Hematopoietic multipotent progenitor cell treated with erythropoietin and hydrocortisone succinate and interleukin-3 and kit ligand, for 4 days (in vitro differentiated cells): ENCODE measurements at regions not wholly inside any gene's neighbourhood (a gene's known extent, or its start where the extent isn't known, plus 50 kb on each side); places are given as distances from the start of the nearest gene placed in this dataset.

Experiments
- DNase-seq: peaks from one replicate; pipeline ENCODE4 v3.0.0-alpha.2; 2015

DNA sequence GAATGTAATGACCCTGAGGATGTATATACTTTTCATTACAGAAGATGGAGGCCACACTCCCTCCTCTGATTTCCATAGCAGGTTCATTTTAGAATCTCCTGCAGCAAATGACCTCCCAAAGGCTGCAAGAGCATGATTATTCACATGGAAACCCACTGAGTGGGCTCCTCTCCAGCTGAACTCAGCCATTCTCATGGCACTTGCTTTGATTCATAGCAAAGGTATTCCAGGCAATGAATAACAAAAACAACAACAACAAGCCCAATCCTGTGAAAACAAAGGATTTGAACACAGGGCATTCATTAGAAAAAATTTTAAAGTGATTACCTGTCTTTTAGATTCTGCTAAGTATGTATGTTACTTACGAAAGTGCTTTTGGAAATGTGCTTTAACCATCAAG lies 894.0 kb upstream of the FRG1 start:
- DNase-seq: no peak

DNA sequence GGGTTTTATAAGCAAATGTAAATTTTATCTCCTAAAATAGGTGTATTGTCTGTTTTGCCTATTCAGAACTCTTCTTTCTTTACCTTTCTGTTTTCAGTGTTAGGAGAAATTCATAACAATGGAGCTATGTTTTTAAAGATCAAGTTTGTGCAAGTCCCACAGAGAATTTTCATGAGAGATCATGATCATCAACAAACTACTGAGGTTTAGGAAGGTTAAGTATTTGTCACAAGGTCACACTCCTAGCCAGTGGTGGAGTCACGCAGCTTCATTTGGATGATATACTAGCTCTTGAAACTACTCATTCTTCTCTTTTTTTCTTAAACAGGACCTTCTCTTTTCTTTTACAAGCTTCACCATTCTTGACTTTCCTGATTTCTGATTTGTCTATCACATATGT lies 892.6 kb upstream of the FRG1 start:
- no peak for DNase-seq

DNA sequence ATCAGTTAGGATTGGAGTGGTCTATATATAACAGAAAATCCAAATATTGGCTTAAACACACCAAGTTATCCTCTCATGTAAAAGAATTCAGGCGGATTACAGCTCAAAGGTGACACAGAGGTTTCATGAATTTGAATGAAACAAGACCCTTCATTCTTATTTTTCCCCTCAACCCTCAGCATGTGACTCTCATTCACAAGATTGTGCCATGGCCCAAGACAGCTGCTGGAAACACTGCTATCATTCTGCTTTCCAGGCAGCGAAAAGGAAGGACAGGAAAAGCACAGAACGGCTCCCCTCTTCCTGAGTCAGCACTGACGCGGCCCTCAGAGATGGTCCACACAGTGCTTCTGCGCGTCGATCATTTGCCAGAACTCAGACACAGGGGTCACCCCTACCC lies 891.0 kb upstream of the FRG1 start:
- no peak for DNase-seq

DNA sequence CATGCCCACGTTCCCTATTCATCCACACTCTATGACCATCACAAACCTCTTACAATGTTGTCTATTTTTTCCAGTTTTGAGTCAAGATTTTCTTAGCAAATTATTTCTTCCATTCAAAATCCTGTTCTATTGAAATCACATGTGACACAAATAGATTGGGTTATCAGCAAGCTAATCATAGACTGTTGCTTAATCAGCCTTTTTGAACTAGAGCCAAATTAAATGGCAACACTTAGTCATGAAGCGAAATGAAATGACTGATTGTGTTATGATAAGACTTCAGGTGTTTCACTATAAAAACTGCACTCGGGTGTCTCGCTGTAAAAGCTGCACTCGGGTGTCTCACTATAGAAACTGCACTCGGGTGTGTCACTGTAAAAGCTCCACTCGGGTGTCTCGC lies 890.0 kb upstream of the FRG1 start:
- no peak for DNase-seq

DNA sequence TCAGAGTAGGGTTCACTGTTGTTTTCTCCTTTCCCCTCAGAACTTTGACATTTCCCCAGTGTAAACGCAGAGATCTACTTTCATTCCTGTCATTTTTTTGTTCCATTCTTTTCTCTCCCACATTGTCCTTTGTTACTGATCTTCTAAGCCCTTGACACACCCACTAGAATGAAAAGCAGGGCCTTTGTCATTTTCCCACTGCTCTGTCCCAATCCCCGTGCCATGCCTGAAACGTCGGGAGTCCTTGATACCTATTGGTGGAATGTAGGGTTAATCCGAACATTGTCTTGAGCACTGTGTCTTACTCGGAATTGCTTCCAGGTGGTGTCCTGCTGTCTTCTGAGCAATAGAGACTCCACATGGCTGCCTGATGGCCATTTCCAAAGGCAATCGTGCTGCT lies 887.1 kb upstream of the FRG1 start:
- no peak for DNase-seq

DNA sequence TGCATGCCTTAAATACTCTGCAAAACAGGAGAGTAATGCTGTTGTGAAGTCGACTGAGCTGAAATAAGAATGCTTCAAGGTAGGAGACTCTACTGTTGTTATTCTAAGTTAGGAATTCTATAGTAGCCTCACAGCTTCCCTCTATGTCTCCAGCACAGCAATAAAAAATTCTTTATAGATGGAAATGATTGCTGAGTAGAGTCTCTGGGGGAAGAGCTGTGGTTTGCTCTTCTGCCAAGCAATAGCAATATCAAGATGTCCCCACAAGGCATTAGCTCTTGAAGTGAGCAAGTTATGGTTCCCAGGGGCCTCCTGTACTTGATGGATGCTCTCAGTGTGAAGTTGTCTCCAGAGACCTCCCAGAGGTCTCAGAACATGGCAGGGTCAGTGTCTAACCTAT lies 880.6 kb upstream of the FRG1 start:
- no peak for DNase-seq

DNA sequence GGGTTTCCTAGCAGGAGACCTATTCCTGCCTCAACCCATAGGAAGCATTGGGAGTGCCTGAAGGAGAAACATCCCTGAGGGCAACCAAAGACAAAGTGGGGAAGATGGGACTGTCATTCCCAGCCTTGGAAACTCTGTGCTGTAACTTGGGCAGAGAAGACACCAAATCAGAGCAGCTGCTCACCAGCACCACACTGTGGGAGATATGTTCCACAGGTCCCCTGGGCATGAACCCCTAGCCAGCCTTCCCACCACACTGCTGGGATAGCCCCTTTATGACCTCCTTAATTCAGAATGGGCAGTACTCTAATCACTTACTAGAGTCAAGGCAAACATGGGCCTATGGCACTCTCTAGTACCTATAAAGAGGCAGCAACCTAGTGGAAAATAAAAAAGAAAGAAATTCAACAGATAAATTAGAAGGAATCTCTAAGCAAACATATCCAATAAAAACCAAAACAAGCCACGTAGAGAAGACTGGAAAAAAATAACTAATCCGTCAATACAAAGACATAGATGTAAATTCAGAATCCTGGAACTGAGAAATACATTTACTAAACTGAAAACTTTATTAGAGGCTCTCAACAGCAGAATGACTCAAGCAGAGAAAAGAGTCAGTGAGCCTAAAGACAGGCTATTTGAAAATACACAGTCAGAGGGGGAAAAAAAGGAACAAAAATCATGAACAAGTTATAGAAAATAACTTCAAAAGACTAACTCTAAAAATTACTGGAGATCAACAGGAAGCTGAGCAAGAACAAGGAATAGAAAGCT lies 878.4 kb upstream of the FRG1 start:
- DNase-seq: no peak

DNA sequence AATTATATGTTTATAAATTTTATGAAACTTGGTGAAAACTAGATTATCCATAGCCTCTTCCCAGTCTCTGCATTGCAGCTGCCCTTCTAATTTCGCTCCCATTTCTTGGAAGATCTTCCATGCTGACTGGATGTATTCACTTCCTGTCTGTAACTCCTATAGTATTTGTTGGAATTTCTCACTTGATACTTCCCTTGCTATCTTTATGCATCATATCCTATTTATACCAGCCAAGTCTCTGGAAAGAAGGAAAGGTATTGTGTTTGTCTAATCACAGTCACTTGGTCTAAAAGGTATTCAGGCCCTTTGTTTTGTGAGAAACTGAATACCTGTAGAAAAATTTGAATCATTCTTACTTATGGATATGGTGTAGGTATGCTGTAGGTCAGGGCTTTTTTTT lies 870.9 kb upstream of the FRG1 start:
- no peak for DNase-seq

DNA sequence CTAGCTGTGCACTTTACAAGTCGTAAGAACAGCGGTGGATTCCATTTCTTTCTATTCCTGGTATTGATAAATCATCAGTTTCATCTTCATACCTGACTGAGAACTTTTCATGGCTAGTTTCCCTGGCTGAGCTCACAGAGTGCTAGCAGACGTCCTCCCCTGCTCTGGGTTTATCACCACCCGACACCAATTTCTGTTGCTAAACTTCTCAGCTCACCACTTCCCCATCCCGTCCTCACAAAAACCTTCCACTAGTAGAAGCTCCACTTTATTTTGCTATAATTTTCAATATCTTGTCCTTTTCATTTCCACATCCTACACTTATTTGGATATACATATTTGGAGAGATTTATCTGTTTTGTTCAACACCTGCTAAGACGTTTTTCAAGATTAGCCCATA lies 869.4 kb upstream of the FRG1 start:
- no peak for DNase-seq

DNA sequence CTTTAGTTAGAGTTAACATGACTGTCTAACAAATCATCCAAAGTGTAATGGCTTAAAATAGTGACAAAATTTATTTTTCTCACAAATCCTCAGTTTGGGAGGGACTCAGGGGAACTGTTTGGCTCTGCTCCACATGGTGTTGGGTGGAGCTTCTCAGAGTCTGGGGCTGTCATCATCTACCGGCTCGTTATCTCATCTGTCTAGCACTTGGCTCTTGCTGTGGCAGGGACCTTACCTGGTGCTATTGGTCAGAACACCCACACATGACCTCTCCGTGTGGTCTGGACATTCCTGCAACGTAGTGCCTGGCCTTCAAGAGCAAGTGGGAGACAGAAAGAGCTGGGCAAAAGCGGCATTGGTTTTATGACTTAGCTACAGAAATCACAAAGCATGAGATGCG lies 866.9 kb upstream of the FRG1 start:
- no peak for DNase-seq

DNA sequence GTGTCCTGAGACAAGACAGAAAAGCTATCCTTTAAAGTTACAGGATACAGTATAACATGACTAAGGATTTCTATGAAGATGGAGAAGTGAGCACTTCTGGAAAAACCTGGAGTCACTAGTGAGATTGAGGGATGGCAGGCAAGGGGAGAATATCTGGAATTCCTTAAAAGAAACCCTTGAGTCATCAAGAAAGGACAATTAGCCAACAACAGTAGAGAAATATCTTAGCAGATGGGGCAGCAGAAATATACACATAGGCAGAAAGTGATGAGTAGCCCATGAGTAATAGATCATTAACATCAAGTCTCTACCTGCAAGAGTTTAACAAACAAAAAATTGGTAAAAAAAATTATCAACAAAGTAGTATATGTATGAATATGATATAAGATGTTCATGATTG lies 858.8 kb upstream of the FRG1 start:
- DNase-seq: no peak

DNA sequence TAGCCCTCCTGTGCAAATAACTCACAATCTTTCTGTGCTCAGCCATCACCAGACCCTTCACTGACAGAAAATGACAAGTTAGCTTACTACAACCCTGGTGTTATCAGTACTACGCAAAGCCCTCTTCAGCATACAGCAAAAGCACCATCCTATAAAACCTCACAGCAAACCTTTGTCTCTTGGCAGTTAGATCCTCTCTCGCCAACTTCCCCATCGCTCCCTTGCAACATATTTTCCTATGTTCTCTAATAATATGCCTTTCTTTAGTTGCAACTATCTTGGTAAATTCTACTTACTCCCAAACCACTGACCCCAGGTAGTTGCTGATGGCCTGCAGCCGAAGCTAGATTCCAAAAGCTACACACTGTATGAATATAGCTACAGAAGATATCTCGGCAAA lies 856.9 kb upstream of the FRG1 start:
- DNase-seq: no peak

DNA sequence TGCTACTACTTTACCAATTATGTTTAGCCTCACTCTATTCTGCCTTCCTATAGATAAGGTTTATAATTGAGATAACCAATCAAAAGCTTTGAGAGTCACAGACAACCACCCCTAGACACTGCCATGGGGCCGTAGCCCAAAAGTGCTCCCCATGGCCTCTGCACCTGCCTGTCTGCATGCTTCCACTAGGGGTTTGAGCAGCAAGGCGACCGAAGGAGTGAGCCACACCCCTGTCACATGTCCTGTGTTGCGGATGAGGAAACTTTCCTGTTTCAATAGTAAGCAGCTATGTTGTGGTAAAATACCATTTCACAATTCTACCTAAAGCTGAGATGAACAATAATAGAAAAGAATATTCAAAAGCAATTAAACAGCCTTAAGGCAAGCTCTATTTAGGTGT lies 856.0 kb upstream of the FRG1 start:
- DNase-seq: peak; percentile 16

DNA sequence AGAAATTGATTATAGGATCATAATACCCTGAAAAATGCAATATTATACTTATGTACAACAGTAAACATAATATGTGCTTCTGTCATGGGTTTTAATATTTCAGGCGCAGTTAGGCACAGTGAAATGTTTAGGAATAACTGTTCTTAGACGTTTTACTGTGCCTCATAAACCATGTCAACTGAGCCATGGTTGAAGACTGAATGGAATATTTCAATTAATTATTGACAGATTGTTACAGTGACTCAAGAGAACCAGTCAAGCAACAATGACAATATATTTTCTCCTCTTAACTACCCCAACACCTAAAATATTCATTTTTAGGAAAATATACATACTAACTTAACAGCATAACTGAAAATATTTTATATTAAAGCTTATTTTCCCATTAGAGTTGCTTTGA lies 852.7 kb upstream of the FRG1 start:
- no peak for DNase-seq

DNA sequence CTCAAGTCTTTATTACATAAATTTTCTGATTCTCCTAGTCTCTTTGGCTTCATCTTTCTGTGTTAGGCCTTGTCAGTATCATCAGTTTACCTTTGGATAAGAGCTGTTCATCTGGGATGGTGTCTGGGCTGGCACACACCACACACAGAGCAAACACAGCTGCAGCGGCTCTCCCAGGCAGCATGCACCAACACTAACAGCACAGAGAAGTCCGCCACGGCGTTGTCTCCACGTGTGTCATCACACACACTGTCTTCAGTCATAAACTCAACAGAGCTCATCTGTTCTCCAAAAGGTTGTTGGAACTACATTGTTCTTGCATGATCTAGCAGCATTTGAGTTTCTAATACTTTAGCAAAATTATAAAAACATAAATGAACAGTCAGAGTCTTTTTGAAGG lies 851.9 kb upstream of the FRG1 start:
- DNase-seq: no peak

DNA sequence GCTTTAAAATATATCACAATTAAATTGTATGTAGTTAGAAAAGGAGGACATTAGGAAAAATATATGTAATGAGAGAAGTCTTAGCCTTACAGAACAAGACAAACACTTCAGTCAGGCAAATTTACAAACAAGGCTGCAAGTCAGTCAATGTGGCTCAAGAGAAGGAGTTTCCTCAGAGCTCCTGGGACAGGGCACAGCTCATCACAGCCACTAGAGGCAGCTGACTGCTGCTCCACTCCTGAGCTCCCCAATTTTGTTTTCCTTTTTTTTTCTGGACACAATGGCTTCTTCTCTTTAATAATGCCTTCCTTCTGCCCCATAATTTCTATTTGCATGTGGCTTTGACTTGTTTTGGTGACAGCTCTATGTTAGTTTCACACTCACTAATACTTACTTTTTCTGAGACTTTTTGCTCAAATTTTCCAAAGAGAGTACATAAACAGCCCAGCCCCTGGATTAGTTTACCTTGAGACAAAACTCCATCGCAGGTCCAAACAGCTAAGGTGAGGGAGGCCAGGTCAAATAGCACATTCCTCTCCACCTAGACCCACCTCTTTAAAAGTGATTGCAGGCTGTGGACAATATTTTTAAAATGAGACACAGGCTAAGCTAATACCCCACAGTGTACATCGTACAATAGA lies 850.4 kb upstream of the FRG1 start:
- peak; percentile 5 for DNase-seq

DNA sequence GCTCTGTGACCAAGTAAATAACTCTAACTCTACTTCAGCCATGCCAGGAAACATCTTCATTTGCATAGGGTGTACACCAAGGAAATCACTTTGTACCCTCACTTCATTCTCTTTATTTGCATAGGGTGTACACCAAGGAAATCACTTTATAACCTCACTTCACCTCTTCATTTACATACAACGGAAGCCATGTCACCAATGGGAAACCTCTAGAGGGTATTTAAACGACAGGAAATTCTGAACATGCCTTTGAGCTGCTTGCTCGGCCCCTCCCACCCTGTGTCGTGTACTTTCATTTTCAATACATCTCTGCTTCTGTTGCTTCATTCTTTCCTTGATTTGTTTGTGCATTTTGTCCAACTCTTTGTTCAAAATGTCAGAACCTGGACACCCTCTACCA lies 848.1 kb upstream of the FRG1 start:
- DNase-seq: no peak

DNA sequence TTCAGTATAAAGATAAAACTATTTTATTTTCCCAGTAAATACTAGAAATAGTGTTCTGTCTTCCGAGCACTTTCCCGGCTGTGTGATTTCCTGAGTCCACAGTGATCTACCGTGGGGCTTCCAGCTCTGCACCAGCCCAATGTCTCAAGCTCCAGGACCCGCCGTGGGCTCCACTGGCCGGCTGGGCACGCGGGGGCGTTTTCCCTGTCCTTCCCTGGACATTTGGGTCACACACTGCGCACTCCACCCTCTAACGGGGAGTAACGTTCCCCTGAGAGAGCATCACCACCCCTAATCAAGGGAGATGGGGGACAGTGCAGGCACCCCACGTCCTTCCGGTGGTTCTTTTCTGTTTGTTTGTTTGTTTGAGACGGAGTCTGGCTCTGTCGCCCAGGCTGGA lies 844.6 kb upstream of the FRG1 start:
- no peak for DNase-seq

DNA sequence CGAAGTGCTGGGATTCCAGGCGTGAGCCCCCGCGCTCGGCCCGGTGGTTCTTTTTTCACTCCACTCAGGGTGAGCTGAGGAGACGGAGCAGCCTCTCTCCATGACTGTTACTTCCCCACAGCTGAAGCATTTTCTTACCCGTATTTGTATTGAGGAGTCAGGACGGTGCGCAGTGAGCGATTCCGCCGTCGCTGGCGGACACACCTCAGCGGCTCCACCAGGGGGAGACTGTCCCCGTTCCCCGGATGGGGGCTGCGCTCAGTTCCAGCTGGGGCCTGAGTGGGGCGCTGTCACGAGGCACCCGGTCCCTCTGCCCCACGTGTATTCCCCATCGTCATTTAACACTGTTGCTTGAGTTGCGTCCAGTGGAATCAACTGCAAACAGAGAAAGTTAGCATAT lies 844.0 kb upstream of the FRG1 start:
- DNase-seq: no peak

DNA sequence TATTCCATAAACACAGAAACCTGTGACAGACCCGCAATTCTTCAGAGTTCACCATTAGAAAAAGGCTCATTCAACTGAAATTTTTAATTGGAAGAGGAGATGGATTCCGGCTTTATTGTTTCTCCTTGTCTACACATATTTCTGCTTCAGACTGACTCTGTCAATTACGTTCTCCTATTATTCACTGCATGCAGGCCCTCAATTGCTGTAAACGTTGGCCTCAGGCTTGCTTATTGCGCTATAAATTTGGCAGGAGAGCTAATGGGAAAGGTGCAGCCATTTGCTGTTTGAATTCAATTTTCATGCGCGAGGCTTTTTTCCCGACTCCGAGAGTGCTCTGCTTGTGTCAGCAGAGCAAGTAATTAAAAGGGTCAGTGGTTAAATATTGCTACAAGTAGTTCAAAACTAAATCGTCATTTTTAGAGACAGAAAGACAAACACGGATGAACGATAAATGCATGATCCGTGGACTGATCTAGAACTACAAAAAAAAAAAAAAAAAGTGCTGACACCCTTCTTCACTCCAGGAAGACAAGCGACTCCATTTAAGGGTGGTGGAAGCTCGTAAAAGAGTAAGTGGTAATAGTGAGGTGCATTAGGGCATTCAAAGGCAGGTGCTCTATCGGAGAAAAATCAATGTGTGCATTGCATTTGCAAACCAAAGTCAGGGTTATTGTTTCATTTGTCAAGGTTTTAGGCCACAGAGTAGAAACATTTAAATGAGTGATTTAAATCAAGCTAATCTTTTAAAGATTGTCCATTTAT lies 841.6 kb upstream of the FRG1 start:
- DNase-seq: no peak

DNA sequence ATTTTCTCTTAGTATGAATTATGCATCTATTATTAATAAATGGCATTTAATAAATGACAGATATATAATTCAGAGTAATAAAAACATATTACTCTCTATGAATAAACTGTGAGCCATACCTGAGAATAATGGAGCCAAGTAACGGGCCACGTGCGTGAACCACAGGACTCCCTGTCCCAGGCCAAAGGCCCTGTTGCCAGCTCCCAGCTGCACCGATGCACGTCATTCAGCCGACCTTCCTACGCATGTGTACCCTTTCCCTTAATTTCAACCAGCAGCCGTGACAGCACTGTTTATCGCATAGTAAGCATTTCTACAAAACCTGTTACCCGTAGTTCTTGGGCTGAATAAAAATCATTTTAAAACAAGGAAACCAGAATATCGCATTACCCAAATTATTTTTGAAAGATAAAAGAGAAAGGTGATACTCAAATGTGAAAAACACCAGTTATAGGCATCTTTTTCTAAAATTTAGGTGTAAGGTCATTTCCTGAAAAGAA lies 827.2 kb upstream of the FRG1 start:
- DNase-seq: no peak

DNA sequence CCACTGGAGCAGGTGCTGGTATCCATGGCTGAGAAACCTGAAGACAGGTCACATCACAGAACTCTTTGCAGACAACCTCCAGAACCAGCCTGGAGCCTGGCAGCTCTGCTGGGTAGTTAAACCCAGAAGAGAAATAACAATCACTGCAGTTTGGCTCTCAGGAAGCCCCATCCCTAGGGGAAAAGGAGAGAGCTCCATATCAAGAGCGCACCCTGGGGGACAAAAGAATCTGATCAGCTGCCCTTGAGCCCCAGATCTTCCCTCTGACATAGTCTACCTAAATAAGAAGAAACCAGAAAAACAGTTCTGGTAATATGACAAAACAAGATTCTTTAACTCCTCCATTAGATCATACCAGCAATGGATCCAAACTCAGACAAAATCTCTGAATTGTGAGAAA lies 823.2 kb upstream of the FRG1 start:
- no peak for DNase-seq

DNA sequence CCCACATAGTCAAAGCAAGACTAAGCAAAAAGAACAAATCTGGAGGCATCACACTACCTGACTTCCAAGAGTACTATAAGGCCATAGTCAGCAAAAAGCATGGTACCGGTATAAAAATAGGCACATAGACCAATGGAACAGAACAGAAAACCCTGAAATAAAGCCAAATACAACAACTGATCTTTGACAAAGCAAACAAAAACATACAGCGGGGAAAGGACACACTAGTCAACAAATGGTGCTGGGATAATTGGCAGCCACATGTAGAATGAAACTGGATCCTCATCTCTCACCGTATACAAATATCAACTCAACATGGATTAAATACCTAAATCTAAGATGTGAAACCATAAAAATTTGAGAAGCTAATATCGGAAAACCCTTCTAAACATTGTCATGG lies 819.3 kb upstream of the FRG1 start:
- DNase-seq: no peak

DNA sequence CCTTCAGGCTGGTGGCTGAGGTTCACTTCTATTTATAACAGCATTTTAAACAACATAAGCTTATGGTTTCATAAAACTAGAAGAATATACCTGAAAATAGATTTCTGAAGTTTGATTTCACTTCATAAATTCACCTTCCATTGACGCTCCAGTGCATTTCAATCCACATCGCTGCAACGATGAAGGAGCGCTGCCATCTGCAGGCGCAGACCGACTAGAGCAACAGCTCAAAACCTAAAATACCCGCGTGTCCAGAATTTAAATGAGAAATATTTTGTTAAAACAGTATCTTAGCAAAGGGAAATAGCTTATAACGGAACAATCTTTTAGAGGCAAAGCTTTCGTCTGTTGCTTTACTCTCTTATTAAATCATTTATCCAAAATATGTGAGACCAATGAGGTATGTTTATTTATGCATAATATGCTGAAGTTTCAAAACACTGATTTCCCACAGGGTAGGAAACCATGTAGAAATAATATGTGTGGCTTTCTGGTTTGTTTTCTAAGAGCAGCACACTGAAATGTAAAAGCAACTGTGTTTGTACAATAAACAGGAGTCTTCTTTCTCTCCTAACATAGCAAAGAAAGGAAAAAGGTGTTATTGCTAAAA lies 816.4 kb upstream of the FRG1 start:
- DNase-seq: peak; percentile 41
